ENCODE measurements at regions not wholly inside any gene's neighbourhood (a gene's known extent, or its start where the extent isn't known, plus 50 kb on each side); places are given as distances from the start of the nearest gene placed in this dataset.

GRCh38 chr2:175684466-175684865 is 317.6 kb downstream of the LNPK start:
- no peak for TF ChIP-seq CTCF (conservative IDR thresholded peaks at IDR 0.05)
- no peak for TF ChIP-seq ZFX (IDR thresholded peaks at IDR 0.05)

All from C4-2B (cell line).